ENCODE measurements at regions not wholly inside any gene's neighbourhood (a gene's known extent, or its start where the extent isn't known, plus 50 kb on each side); places are given as distances from the start of the nearest gene placed in this dataset.
"Not testable (repeated sequence)": the region's sequence is repeated elsewhere in the genome, so short reads cannot be mapped to it uniquely, and the experiment has no call there.

- Mint-ChIP-seq H3K27ac (ENCODE audit: unreplicated experiment) (no peak overlapping the region), H3K27me3 (ENCODE audit: unreplicated experiment) (no peaks in the 10 kb centered on the region), H3K9me3 (ENCODE audit: unreplicated experiment) (no peaks in the 10 kb centered on the region), H3K36me3 (ENCODE audit: unreplicated experiment) (no peaks in the 10 kb centered on the region), H3K4me1 (ENCODE audit: unreplicated experiment) (no peaks in the 10 kb centered on the region), H3K4me3 (ENCODE audit: unreplicated experiment) (no peak overlapping the region)
- DNase-seq (ENCODE audit: extremely low spot score, unreplicated experiment), result no peak
- no peak for TF ChIP-seq CTCF (IDR thresholded peaks at IDR 0.05)
Observed at GRCh38 chr16:60214311-60214710, 1480.2 kb upstream of the GOT2 start.

GRCh38 chr16:60206516-60206915 is 1472.4 kb upstream of the GOT2 start:
- H3K36me3 Mint-ChIP-seq (ENCODE audit: unreplicated experiment), result no peaks in the 10 kb centered on the region
- no peak overlapping the region for H3K27ac Mint-ChIP-seq (ENCODE audit: unreplicated experiment)
- H3K4me1 Mint-ChIP-seq (ENCODE audit: unreplicated experiment), result peaks cover 3% of the 10 kb centered on the region
- H3K9me3 Mint-ChIP-seq (ENCODE audit: unreplicated experiment), result no peaks in the 10 kb centered on the region
- TF ChIP-seq CTCF (IDR thresholded peaks at IDR 0.05), result no peak
- H3K4me3 Mint-ChIP-seq (ENCODE audit: unreplicated experiment), result no peak overlapping the region
- H3K27me3 Mint-ChIP-seq (ENCODE audit: unreplicated experiment), result no peaks in the 10 kb centered on the region
- DNase-seq (ENCODE audit: extremely low spot score, unreplicated experiment), result no peak

GRCh38 chr16:60204181-60204580 is 1470.1 kb upstream of the GOT2 start:
- DNase-seq (ENCODE audit: extremely low spot score, unreplicated experiment), result no peak
- H3K36me3 Mint-ChIP-seq (ENCODE audit: unreplicated experiment), result no peaks in the 10 kb centered on the region
- TF ChIP-seq CTCF (IDR thresholded peaks at IDR 0.05), result no peak
- H3K27me3 Mint-ChIP-seq (ENCODE audit: unreplicated experiment), result no peaks in the 10 kb centered on the region
- no peaks in the 10 kb centered on the region for H3K9me3 Mint-ChIP-seq (ENCODE audit: unreplicated experiment)
- H3K27ac Mint-ChIP-seq (ENCODE audit: unreplicated experiment), result no peak overlapping the region
- no peak overlapping the region for H3K4me3 Mint-ChIP-seq (ENCODE audit: unreplicated experiment)
- H3K4me1 Mint-ChIP-seq (ENCODE audit: unreplicated experiment), result peaks cover 3% of the 10 kb centered on the region

- Mint-ChIP-seq H3K4me1 (ENCODE audit: unreplicated experiment) (peaks cover 3% of the 10 kb centered on the region), H3K27me3 (ENCODE audit: unreplicated experiment) (no peaks in the 10 kb centered on the region), H3K9me3 (ENCODE audit: unreplicated experiment) (no peaks in the 10 kb centered on the region), H3K27ac (ENCODE audit: unreplicated experiment) (no peak overlapping the region), H3K36me3 (ENCODE audit: unreplicated experiment) (no peaks in the 10 kb centered on the region), H3K4me3 (ENCODE audit: unreplicated experiment) (no peak overlapping the region)
- peak; percentile 80 for TF ChIP-seq CTCF (IDR thresholded peaks at IDR 0.05)
- DNase-seq (ENCODE audit: extremely low spot score, unreplicated experiment), result no peak
Observed at GRCh38 chr16:60203525-60204124, 1469.5 kb upstream of the GOT2 start.

GRCh38 chr16:60200729-60201128 is 1466.6 kb upstream of the GOT2 start:
- H3K9me3 Mint-ChIP-seq (ENCODE audit: unreplicated experiment); H3K27ac Mint-ChIP-seq (ENCODE audit: unreplicated experiment); H3K4me1 Mint-ChIP-seq (ENCODE audit: unreplicated experiment); H3K27me3 Mint-ChIP-seq (ENCODE audit: unreplicated experiment); H3K36me3 Mint-ChIP-seq (ENCODE audit: unreplicated experiment); H3K4me3 Mint-ChIP-seq (ENCODE audit: unreplicated experiment); DNase-seq (ENCODE audit: extremely low spot score, unreplicated experiment): not testable (repeated sequence)

- H3K27ac Mint-ChIP-seq (ENCODE audit: unreplicated experiment), result no peak overlapping the region
- no peak overlapping the region for H3K4me3 Mint-ChIP-seq (ENCODE audit: unreplicated experiment)
- peaks cover 3% of the 10 kb centered on the region for H3K4me1 Mint-ChIP-seq (ENCODE audit: unreplicated experiment)
- no peaks in the 10 kb centered on the region for H3K9me3 Mint-ChIP-seq (ENCODE audit: unreplicated experiment)
- no peak for TF ChIP-seq CTCF (IDR thresholded peaks at IDR 0.05)
- DNase-seq (ENCODE audit: extremely low spot score, unreplicated experiment), result no peak
- H3K27me3 Mint-ChIP-seq (ENCODE audit: unreplicated experiment), result no peaks in the 10 kb centered on the region
- no peaks in the 10 kb centered on the region for H3K36me3 Mint-ChIP-seq (ENCODE audit: unreplicated experiment)
Observed at GRCh38 chr16:60200161-60200560, 1466.0 kb upstream of the GOT2 start.
